Right lobe of liver (tissue), 6 donors: ENCODE measurements at regions not wholly inside any gene's neighbourhood (a gene's known extent, or its start where the extent isn't known, plus 50 kb on each side); places are given as distances from the start of the nearest gene placed in this dataset.

Source experiments
- ATAC-seq, 4 donors: fragments of 200-7000 bp; cut with Tn5 transposase; one replicate each; pipeline ENCODE4 v1.9.1; 2020; ENCODE audit warnings: mild to moderate bottlenecking in 4 of 4, moderate library complexity in 4 of 4
- DNase-seq, 3 donors: peaks; one replicate each; pipeline ENCODE4 v3.0.0-alpha.2; 2020
- H3K27ac ChIP-seq, 3 donors: fragments of 200-600 bp; one replicate each; pipeline ENCODE4 v1.8.0; 2022
- H3K27me3 ChIP-seq, 2 donors: fragments of 200-600 bp; one replicate each; pipeline ENCODE4 v1.8.0; 2022
- H3K36me3 ChIP-seq, 4 donors: fragments of 200-600 bp; sonication (generic) in 1 of 4; one replicate each; pipeline versions ENCODE4 v1.5.1 to v1.8.0; 2017 to 2022; ENCODE audit warnings: control low read depth in 1 of 4
- H3K4me1 ChIP-seq, 4 donors: fragments of 200-600 bp; sonication (generic) in 1 of 4; one replicate each; pipeline versions ENCODE4 v1.5.1 to v1.8.0; 2017 to 2022; ENCODE audit warnings: control low read depth in 1 of 4
- H3K4me3 ChIP-seq, 3 donors: fragments of 200-600 bp; one replicate each; pipeline ENCODE4 v1.8.0; 2022
- H3K9me3 ChIP-seq, 4 donors: fragments of 200-600 bp; sonication (generic) in 1 of 4; one replicate each; pipeline versions ENCODE4 v1.5.1 to v1.8.0; 2017 to 2022; ENCODE audit warnings: control low read depth in 1 of 4
- POLR2A ChIP-seq: fragments of 450-650 bp; IDR thresholded peaks from one replicate; pipeline ENCODE4 v1.6.1; 2017; ENCODE audit warnings: antibody characterized with exemption, mild to moderate bottlenecking
- WGBS: methylation state at CpG from one replicate; pipeline ENCODE4 v1.1.6; 2018; ENCODE audit warnings: low coverage, low lambda C conversion rate; ENCODE audit not compliant: insufficient coverage; ENCODE audit errors: missing lambda C conversion rate; 5-methylcytosine and 5-hydroxymethylcytosine counted together
- intact Hi-C, 2 donors: fragments of 100-400 bp; cut with DNase I; formaldehyde crosslinking; loops; one replicate each; pipeline versions ENCODE4 v1.11.2 to v1.14.1; 2022
- TF ChIP-seq, protein P1 (sequence below), 4 donors: fragments of 200-600 bp in 3 of 4; fragments of 450-650 bp in 1 of 4; IDR thresholded peaks; one replicate each; pipeline versions ENCODE4 v1.5.1 to v1.8.0; 2016 to 2022; ENCODE audit warnings: antibody characterized with exemption in 4 of 4, mild to moderate bottlenecking in 2 of 4
- donor health status: DM: no; HTN: yes; CAD: no.
- donor health status: DM: no; HTN: no; CAD: no.
- donor health status: DM: no; HTN: no; CAD: no.
- donor health status: DM: no; HTN: yes; CAD: no.
- donor health status: DM: no; HTN: yes; CAD: no.

DNA sequence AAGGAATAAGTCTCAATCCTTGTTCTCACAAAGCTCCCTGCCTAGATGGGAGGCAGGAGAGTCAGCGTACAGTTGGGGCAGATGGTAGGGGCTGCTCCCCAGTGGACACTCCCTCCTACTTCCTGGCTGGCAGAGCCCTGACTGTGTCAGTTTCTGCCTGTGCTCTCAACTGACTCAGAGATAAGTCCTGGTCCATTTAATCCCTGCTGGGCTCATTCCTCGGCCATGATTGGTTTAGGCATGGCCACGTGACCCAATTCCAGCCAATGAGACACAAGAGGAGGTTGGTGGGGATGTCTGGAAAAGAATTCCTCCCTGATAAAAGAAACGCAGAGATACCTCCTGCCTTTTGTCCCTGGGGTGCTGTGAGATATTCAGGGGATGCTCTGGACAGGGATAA, 118.1 kb upstream of the SLC6A11 start:
- Histone ChIP-seq H3K27ac (no peak overlapping the region), H3K4me3 (no peak overlapping the region), H3K27me3 (no peaks in the 10 kb centered on the region), H3K36me3 (no peaks in the 10 kb centered on the region), H3K9me3 (no peaks in the 10 kb centered on the region), H3K4me1 (no peaks in the 10 kb centered on the region)
- 27% methylated on average over 2 of the region's 4 CpGs for WGBS
- ATAC-seq: no peak
- intact Hi-C loops: no loop called here
- TF ChIP-seq, protein P1, sequence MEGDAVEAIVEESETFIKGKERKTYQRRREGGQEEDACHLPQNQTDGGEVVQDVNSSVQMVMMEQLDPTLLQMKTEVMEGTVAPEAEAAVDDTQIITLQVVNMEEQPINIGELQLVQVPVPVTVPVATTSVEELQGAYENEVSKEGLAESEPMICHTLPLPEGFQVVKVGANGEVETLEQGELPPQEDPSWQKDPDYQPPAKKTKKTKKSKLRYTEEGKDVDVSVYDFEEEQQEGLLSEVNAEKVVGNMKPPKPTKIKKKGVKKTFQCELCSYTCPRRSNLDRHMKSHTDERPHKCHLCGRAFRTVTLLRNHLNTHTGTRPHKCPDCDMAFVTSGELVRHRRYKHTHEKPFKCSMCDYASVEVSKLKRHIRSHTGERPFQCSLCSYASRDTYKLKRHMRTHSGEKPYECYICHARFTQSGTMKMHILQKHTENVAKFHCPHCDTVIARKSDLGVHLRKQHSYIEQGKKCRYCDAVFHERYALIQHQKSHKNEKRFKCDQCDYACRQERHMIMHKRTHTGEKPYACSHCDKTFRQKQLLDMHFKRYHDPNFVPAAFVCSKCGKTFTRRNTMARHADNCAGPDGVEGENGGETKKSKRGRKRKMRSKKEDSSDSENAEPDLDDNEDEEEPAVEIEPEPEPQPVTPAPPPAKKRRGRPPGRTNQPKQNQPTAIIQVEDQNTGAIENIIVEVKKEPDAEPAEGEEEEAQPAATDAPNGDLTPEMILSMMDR (IDR thresholded peaks at IDR 0.05): no peak
- TF ChIP-seq POLR2A: no peak
- no peak for DNase-seq

DNA sequence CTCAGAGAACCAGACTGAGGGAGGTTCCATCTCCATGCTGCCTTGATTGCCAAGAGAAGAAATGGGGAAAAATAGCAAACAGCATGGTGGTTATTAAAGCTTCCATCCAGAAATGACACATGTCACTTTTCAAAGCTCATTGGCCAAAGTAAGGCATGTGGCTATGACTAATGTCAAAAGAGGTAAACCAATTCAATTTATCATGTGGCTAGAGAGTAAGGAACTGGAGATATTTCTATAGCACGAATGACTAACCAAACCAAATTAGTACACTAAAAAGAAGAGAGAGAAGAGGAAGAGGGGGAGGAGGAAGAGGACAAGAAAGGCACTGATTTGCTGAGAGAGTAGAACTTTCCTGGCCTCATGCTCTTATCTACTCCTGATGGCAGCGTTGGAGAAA, 115.2 kb upstream of the SLC6A11 start:
- no peaks in the 10 kb centered on the region for H3K27me3 ChIP-seq
- 64% methylated on average over 2 of the region's 2 CpGs for WGBS
- no peaks in the 10 kb centered on the region for H3K36me3 ChIP-seq
- ATAC-seq: no peak
- H3K9me3 ChIP-seq: no peaks in the 10 kb centered on the region
- intact Hi-C loops: no loop called here
- H3K4me1 ChIP-seq: no peaks in the 10 kb centered on the region
- no peak overlapping the region for H3K27ac ChIP-seq
- no peak for DNase-seq
- no peak for TF ChIP-seq POLR2A
- TF ChIP-seq, protein P1 (IDR thresholded peaks at IDR 0.05): no peak
- H3K4me3 ChIP-seq: no peak overlapping the region

DNA sequence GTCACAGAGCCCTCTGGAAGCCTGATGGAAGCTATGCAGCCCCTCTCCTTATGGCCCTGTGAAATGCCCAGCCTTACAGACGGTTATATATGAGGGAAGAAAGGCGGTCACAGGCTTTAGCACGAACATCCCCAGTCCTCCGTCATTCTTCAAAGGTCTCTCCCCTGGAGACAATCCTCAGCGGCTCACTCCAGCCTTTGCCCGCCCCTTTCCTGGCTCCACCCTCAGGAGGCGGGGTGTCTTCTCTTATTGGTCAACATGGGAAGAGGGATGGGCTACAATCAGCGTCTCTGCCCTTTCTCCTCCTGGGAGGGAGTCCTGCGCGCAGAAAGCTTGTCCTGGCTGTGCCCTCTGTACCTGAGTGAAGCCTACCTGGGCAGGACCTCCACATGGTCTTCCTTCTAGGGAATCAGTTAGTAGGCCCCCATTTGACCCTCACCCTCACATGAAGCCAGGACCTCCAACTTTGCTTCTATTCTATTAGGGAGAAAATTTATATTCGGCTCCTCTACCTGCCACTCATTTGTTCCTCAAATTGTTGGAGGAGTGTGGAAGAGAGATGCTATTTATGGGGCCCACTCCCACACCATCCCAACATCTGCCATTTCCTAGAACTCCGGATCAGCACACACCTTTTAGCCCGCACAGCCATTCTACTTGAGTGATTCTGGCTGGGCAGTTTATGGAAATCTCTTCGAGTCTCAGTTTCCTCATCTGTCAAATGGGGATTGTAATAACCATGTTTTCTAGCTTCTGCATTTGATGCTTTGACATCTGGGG, 112.9 kb upstream of the SLC6A11 start:
- DNase-seq (no peak), ATAC-seq (peak in 2 of 4 donors; percentile 43 to 47)
- Histone ChIP-seq H3K36me3 (no peaks in the 10 kb centered on the region), H3K4me3 (no peak overlapping the region), H3K4me1 (peaks cover 0 to 5% (median 0%) of the 10 kb centered on the region in 4 donors), H3K9me3 (no peaks in the 10 kb centered on the region), H3K27me3 (peaks cover 0 to 11% of the 10 kb centered on the region in 2 donors), H3K27ac (no peak overlapping the region)
- 35% methylated on average over 11 of the region's 14 CpGs for WGBS
- intact Hi-C loops: no loop called here
- no peak for TF ChIP-seq POLR2A
- TF ChIP-seq, protein P1 (IDR thresholded peaks at IDR 0.05): no peak

DNA sequence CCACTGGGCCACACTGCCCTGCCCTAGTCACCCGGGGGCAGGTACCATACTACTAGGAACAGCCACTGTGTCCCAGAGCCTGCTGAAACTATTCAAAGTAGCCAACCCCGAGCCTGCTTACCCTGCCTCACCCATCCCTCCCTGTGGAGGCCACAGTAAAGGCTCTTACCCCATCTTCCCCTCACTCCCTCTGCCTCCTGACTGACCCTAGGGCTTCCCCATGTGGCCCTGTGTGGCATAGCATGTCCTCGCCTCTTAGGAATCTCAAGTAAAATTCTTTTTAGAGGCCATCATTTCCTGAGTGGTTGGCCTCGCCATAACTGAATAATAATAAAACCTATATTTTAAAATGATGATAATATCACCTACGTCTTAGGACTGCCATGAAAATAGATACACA, 112.2 kb upstream of the SLC6A11 start:
- peaks cover 0 to 11% of the 10 kb centered on the region in 2 donors for H3K27me3 ChIP-seq
- intact Hi-C loops: no loop called here

More for the DNA sequence above, 112.2 kb upstream of the SLC6A11 start:
- TF ChIP-seq, protein P1 (IDR thresholded peaks at IDR 0.05): peak in 2 of 4 donors; percentile 11 to 16
- TF ChIP-seq POLR2A: no peak
- peak in 3 of 4 donors; percentile 21 to 39 (median 36) for ATAC-seq
- Histone ChIP-seq H3K27ac (no peak overlapping the region), H3K36me3 (no peaks in the 10 kb centered on the region), H3K4me3 (no peak overlapping the region), H3K9me3 (no peaks in the 10 kb centered on the region), H3K4me1 (peaks cover 0 to 5% (median 0%) of the 10 kb centered on the region in 4 donors)
- 55% methylated on average over 3 of the region's 5 CpGs for WGBS
- DNase-seq: no peak
